HG03378 (cell line): ENCODE measurements at regions not wholly inside any gene's neighbourhood (a gene's known extent, or its start where the extent isn't known, plus 50 kb on each side); places are given as distances from the start of the nearest gene placed in this dataset.
"Not testable (repeated sequence)": the region's sequence is repeated elsewhere in the genome, so short reads cannot be mapped to it uniquely, and the experiment has no call there.

Experiments used
- ATAC-seq: cut with Tn5 transposase; IDR thresholded peaks from one replicate; pipeline ENCODE4 v1.9.1; 2021; ENCODE audit warnings: mild to moderate bottlenecking, moderate library complexity; ENCODE audit not compliant: unreplicated experiment

DNA sequence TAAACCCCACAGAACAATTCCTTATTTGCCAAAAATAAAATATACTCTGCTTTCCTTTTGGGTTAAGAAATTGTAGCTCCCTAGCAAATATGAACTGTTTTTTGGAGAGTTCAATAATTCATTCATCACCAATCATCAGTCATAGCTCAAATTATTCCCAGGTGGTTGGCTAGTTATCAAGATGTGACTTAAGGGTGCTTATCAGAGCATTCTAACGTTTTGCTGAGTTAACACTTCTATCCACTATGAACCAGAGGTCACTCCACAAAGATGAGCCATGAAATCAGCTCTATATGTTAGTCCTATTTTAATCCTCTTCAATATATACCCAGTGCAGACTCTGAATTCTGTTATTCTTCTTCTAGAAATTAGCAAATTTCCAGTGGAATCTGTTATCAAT, 379.1 kb downstream of the TENT5A start:
- ATAC-seq = no peak

DNA sequence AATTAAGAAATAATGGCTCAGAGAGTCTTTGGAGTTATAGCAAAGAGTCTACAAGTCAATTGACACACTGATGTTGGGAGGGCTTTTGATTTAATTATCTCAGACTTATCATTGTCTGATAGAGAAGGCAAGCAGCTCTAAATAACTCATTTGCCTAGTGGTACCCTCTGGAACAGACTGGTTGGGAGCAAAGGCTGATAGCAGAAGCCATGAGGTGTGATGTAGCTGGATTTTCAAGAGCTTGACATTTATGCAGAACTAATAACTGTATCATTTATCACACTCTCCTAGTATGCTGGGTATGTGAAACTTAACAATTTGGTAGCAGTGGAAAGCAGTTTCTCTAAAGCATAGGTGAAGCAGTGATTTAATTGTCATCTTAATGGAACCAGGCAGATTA, 380.6 kb downstream of the TENT5A start:
- no peak for ATAC-seq

DNA sequence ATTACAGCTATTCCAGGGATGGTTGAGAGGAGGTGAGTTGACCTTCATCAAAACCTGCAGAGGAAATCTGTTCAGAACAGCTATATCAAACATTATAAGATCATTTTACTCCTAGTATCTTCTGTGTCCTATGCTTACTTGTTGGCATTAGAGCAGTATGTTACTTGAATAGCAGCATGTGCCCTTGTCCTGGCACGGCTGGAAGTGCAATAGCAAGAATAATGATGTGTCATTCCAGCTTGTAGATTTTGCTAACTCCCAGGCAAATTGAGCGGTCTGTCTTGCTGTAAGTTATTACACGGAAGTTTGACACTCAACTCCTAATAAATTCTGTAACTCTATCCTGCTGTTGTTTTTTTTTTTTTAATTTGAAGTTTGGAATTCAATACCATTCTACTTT, 385.5 kb downstream of the TENT5A start:
- no peak for ATAC-seq

DNA sequence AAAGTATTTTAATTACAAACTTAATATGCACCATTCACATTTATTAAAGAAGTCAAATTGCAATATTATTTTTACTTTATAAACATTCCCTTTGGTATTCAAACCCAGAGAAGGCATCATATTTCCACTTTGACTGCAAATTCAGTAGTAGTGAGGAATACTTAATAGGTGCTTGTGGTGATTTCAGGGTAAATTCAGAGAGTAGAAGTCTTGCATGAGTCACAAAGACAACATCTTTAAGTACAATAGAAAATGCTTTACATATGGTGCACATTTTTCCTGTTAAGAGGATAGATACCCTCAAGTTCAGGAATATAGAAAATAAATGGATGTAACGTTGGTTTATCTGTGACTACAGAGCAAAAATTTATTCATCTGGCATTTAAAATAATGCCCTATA, 390.2 kb downstream of the TENT5A start:
- ATAC-seq = no peak

DNA sequence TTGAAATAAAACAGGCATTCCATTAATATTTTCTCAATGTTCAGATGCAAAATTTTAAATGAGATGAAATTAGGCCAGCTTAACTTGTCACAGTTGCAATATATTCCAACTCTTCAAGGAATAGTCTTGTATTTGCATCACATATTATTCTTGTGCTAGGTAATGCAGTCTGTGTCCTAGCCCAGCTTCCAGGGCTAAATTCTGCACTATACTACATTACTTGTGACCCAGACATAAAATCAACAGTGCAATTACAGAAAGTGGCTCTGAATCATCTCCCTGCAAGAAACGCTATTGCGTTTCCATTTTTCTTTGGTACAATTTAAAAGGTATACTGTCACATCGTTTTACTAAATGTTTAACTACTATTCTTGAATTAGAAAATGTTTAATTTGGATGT, 399.2 kb downstream of the TENT5A start:
- no peak for ATAC-seq

DNA sequence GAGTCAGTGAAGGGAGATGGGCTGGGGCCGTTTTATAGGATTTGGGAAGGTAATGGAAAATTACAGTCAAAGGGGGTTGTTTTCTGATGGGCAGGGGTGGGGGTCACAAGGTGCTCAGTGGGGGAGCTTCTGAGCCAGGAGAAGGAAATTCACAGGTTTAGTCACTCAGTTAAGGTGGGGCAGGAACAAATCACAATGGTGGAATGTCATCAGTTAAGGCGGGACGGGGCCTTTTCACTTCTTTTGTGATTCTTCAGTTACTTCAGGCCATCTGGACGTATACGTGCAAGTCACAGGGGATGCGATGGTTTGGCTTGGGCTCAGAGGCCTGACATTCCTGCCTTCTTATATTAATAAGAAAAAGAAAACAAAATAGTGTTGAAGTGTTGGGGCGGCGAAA, 408.5 kb downstream of the TENT5A start:
- ATAC-seq = not testable (repeated sequence)

DNA sequence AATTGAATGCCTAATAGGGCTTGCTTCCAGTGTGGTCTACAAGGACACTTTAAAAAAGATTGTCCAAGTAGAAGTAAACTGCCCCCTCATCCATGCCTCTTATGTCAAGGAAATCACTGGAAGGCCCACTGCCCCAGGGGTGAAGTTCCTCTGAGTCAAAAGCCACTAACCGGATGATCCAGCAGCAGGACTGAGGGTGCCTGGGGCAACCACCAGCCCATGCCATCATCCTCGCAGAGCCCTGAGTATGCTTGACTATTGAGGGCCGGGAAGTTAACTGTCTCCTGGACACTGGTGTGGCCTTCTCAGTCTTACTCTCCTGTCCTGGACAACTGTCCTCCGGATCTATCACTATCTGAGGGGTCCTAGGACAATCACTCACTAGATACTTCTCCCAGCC, 411.5 kb downstream of the TENT5A start:
- ATAC-seq = no peak

DNA sequence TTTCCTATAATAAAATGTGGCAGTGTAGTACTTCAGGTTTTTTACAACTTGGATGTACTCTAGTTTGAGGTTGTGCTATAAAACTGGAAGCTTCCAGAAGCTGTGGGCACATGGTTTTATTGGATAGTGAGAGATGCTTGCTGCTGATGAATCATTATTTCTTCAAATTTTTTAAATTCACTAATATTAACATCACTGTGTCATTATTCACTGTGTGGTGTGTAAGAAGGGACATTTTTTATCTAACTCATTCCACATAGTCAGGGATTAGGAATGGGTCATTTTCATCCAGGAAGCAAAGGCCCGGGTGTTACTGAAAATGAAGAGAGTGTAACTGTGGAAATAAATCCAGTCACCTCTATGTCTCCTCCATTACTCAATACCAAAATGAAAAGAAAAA, 421.0 kb downstream of the TENT5A start:
- no peak for ATAC-seq

DNA sequence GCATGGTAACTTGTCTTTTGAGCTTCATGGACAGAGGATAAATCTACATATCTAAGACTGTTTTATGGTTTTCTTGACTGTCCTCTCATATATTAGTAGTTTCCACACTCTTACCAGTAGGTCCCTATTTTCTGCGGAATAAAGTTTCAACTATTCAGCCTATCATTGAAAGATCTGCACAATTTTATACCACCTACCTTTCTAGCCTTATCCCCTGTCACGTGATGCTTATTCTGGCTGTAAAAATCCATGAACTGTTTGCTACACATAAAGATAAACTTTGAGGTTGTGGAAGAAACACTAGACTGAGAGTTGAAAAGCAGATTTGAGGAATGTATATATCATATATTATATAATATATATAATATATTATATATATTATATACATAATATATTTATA, 423.8 kb downstream of the TENT5A start:
- ATAC-seq = no peak

DNA sequence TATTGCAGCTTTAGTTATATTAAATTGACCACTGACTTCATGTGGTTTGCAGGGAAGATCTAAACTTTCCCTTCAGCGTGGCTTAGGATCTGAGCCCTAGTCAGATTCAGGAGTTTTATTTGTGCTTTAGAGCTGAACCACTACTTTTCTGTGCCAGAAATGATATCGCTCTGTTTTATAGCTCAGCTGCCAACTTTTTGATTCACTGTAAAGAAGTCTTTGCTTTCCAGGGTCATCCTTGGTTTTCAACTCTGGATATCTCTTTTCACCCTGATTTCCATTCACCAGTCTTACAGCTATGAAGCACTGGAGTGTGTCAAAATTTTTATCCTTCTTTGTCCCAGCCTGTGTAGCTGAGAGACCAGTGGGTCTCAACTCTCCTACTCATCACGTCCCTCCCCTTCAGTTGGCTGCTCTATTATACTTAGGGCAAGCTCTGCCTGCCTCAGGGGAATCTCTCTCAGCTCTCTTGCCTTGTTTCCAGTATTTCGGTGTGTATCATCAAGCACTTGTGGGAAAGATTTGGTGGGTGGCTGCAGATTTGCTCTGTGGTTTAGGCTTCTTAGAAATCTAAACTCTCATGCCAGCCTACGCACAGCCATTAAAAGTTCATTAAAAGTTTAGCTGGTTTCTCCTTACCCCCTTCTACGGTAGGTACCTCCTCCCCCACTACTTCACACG, 425.5 kb downstream of the TENT5A start:
- no peak for ATAC-seq

DNA sequence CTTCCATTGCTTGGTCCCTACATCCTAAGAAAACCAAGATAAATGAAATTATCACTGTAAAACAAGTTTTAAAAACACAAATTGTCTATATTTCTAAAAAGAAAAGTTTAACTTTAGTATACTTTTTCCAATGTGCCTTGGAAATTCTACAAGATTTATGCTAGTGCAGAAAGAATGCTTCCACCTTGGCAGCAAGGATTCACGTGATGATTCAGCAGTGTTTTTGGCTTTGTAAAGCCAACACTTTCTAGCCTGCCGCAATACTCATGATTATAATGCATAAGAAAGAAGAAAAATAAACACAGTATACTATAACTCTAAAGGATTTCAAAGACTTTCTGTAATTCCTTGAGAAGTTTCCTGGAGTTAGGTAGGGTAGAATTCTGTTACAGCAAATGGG, 442.7 kb downstream of the TENT5A start:
- no peak for ATAC-seq

DNA sequence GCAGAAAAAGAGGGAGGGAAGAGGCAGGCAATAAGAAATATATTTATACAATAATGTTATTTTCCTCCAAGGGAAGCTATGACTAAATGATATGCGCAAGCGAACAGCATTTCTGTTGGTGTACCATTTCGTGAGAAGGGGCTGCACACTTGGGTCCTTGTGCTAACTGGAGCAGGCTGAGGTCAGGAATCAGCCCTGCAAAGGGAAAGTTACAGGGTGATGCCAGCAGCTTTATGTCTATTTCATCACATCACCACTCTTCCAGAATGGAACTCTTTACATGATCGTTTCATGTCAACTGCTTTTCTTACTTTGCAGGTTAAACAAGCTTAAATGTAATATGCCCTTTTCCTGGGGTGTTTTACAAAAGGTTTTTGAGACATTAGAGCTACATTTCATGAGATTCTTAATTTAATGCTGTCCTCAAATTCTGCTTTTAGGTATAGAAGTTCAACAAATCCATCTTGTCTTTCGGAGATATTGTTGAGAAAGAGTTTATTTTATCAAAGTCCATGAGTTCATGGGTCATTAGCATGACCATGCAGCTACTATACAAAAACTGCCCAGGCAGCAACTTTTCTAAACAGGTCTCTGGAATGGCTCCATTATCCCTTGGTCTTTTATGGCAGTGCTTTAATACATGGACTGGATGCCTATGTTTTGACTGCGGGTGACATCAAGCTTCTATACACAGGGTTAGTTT, 443.8 kb downstream of the TENT5A start:
- no peak for ATAC-seq

DNA sequence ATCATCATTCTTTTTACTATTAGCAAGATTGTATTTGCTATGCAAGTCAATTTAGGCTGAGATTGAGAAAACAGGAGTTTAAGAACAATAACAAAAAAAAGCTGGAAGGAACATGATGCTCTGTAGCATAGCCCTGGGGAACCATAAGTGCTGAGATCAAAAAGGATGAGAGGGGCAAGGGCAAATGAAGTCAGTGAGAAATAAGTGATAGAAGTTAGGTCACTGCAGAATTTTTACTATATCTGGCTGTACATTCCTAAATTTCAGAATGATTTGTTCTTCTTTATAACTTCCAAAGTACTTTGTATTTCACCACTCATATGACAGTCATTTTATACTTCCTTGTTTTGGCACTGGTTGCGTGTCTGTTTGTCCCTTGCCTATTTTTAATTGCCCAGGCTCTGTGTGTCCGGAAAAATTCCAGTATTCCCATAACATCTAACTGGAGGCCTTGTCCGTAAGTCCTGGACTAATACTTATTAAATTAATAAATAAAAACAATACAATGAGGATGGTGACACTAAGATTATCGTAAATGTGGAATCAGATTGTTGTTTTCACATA, 444.7 kb downstream of the TENT5A start:
- ATAC-seq = no peak

DNA sequence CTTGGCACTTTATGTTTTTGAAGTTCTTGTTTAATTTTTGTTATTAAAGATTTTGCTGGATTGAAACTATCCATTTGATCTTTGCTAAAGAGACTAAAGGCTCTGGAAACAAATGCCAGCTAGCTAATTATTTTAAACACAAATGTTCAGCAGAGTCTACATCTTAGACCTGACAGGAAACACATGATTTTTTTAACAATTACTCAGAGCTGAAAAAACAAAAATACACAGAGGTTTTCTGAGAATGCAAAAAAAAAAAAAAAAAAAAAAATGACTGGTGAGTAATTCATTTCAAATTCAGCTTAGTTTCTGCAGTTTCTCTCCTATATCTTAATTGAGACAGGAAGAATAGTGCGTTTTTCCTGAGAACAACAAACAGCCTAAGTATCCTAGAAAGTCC, 448.0 kb downstream of the TENT5A start:
- ATAC-seq = no peak

DNA sequence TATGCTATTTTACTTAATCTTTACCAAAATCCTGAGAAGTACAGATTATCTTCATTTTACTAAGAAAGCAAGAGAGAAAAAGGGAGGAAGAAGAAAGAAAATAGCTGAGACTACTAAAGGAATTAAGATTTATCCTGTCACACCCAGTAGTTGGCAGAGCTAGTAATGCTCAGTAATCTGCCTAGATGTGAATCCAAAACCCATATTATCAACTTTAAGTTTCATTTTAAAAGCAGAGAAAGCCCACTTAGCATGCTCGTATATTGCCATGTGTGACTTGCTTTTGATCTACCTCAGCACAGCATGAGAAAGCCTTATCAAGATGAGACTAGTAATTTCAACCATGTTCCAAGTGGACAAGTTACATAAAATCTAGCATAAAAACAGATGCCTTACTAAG, 451.5 kb downstream of the TENT5A start:
- ATAC-seq = no peak

DNA sequence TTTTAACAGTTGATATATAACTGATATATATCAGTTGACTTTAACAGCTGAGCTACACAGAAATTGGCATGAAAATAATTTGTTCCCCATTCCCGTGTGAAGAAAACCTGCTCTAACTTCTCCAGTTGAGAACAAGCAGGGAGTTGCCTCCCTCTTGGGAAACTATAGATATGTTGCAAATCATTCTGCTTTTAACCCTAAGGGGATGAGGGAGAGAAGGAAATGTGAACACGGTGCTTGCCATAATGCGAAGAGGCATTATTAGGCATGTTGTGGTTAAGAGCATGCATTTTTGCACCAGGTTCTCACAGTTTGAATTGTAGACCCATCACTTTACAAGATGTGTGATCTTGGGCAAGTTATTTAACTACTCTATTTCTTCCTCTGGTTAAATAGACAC, 453.7 kb downstream of the TENT5A start:
- ATAC-seq = no peak

DNA sequence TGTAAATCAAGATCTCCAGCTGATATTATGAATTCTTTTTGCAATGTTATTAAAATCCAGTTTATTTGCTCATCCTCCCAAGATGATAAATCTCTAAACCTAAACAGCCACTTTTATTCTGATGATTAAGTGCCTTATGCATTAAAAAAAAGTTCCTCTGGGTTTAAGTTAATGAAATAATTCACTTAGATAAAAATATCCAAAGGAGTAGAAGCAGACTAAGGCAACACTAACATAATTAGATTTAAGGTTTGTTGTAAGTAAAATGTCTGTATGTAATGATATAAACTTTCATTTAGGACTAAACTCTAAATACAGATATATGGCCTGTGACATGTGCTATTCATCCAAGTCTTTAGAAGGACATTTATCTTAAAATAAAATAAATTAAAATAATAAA, 457.2 kb downstream of the TENT5A start:
- no peak for ATAC-seq

DNA sequence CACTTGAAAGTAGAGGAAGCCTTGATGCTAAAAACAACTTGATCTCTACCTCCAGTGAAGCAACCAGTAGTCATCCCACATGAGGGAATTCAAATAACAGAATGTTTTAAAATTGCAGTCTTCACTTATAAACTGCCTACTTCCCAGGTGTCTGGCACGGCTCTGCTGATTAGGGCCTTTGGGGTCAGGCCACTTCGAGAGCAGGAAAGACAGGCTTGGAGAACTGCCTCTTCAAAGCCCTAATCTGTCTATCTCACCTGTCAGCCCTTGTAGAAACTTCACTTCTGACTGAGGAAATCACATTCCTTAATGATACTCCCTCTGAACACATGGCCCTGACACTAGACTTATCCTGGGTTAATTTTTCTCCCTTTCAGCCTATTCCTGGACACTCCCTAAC, 458.6 kb downstream of the TENT5A start:
- no peak for ATAC-seq

DNA sequence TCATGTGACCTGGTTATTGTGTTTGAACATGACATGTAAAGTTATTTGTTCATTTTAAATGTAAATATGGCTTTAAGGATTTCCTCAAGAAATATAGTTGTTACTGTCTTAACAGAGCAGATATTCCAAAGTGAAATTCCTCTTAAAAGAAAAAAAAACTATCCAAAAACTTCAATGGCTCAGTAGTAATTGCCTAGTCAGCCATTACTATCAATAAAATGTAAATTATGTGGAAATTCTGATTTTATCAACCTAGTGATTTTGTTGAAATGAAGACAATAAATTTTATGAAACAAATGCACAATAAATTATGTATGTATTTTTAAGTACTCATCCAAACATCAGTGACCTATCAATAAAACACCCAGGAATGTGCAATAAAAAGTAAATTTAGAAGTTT, 463.3 kb downstream of the TENT5A start:
- no peak for ATAC-seq

DNA sequence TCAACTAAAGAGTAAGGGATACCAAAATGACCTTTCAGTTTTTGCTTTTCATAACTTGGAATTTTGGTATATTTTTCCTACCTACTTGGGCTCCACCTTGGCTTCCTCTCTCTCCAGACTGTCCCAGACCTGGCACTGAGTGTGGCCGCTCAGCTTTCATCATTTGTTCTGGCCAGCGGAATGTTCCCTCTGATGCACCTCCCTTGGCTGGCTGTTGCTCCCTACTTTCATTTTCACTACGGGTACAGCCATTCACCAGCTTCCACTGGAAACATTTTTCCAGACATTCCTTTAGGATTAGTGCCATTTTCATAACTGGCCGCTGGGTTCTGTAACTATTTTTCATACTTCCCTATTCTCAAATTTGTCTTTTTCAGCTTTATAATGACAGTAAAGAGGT, 487.4 kb downstream of the TENT5A start:
- ATAC-seq = no peak

DNA sequence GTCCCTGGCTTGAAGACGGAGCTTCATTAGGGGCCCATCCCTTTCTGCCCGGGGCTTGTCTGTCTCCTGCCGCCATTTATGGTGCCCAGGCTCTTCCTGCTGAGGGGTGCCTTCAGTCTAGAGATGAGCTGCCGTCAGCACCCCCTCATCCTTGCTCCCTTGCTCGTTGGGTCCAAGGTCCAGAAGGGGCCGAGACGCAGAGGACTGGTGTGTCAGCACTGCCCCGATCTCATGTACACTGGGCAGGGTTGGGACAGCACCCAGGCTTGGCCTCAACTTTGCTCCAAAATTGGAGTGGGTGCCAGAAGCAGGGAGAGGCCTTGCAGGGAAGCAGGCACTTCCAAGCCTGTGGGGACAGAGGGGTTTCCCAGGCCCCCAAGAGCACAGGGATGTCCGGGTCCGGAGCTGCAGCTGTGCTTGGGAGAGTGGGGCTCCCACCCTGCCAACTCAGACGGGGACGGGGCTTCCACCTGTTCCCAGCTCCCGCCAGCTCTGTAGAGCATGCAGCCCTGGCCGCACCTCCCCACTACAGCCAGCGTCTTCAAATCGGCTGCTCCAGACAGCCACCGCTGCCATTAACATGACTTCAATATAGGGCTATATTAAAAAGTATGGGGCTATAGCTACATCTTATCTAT, 488.8 kb downstream of the TENT5A start:
- ATAC-seq = no peak

DNA sequence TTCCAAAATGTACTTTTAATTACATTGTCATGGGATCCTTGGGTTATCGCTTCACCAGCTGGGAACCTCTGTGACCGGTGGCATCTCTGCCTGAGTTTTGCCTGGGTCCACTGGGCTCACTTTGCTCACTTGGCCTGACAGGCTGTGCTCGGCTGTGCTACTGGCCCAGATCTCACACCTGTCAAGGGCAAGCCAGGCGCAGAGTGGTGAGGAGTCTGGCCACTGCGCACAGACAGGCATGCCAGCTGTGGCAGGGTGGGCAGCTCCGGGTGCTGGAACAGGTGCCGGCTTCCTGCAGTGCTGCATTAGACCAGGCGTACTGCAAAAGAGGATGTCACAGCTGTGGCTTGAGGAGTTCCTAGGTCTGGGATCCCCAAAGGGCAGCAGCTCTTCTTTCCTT, 489.8 kb downstream of the TENT5A start:
- ATAC-seq = no peak
